ENCODE measurements at regions not wholly inside any gene's neighbourhood (a gene's known extent, or its start where the extent isn't known, plus 50 kb on each side); places are given as distances from the start of the nearest gene placed in this dataset.
"Not testable (repeated sequence)": the region's sequence is repeated elsewhere in the genome, so short reads cannot be mapped to it uniquely, and the experiment has no call there.

GRCh38 chr7:150193866-150194265, 129.3 kb upstream of the LRRC61 start:
- H3K27ac ChIP-seq; intact Hi-C loops (cut with DNase I; ENCODE audit: low total_unique reads); H3K4me1 ChIP-seq; DNase-seq (ENCODE audit: low spot score in 2 of 2); H3K36me3 ChIP-seq; H3K27me3 ChIP-seq; H3K4me3 ChIP-seq; H3K9me3 ChIP-seq: not testable (repeated sequence)

Measured in breast epithelium (tissue), 4 donors.